Smooth muscle cell (in vitro differentiated cells): ENCODE measurements at regions not wholly inside any gene's neighbourhood (a gene's known extent, or its start where the extent isn't known, plus 50 kb on each side); places are given as distances from the start of the nearest gene placed in this dataset.
"Not testable (repeated sequence)": the region's sequence is repeated elsewhere in the genome, so short reads cannot be mapped to it uniquely, and the experiment has no call there.

Source experiments
- DNase-seq: peaks from one replicate; lab custom pipeline; 2025; ENCODE audit not compliant: unreplicated experiment; lab: John Stamatoyannopoulos, UW
- H2AFZ ChIP-seq: fragments of 200-600 bp; sonication (generic); 2 replicates; pipeline ENCODE4 v1.6.0; 2016; ENCODE audit warnings: antibody characterized with exemption, low read depth, mild to moderate bottlenecking
- H3F3A ChIP-seq: fragments of 200-600 bp; sonication (generic); 2 replicates; pipeline ENCODE4 v1.6.0; 2017; ENCODE audit warnings: antibody characterized with exemption, low read depth
- H3K27ac ChIP-seq: fragments of 200-600 bp; sonication (generic); 2 replicates; pipeline ENCODE4 v1.5.1; 2016; ENCODE audit warnings: low read depth, mild to moderate bottlenecking
- H3K27me3 ChIP-seq: fragments of 200-600 bp; sonication (generic); 2 replicates; pipeline ENCODE4 v1.6.1; 2016; ENCODE audit warnings: low read depth, mild to moderate bottlenecking
- H3K36me3 ChIP-seq: fragments of 200-600 bp; sonication (generic); 2 replicates; pipeline ENCODE4 v1.5.1; 2016; ENCODE audit warnings: low read depth
- H3K4me1 ChIP-seq: fragments of 200-600 bp; sonication (generic); 2 replicates; pipeline ENCODE4 v1.5.1; 2016; ENCODE audit warnings: low read depth
- H3K4me2 ChIP-seq: fragments of 200-600 bp; sonication (generic); 2 replicates; pipeline ENCODE4 v1.6.0; 2016; ENCODE audit warnings: mild to moderate bottlenecking
- H3K4me3 ChIP-seq: fragments of 200-600 bp; sonication (generic); 2 replicates; pipeline ENCODE4 v1.5.1; 2016; ENCODE audit warnings: mild to moderate bottlenecking
- H3K79me2 ChIP-seq: fragments of 200-600 bp; sonication (generic); 2 replicates; pipeline ENCODE4 v1.6.0; 2016; ENCODE audit warnings: low read depth, mild to moderate bottlenecking
- H3K9ac ChIP-seq: fragments of 200-600 bp; sonication (generic); 2 replicates; pipeline ENCODE4 v1.6.0; 2016; ENCODE audit warnings: low read depth
- H3K9me3 ChIP-seq: fragments of 200-600 bp; sonication (generic); replicated peaks from 2 replicates; pipeline ENCODE4 v1.5.1; 2016; ENCODE audit warnings: low read depth
- H4K20me1 ChIP-seq: fragments of 200-600 bp; sonication (generic); 2 replicates; pipeline ENCODE4 v1.6.0; 2016; ENCODE audit warnings: low read depth
- CTCF ChIP-seq: fragments of 200-600 bp; sonication (generic); IDR thresholded peaks from 2 replicates; pipeline ENCODE4 v1.5.1; 2017; ENCODE audit warnings: borderline replicate concordance, mild to moderate bottlenecking, antibody characterized with exemption; ENCODE audit not compliant: insufficient read depth, poor library complexity, severe bottlenecking
- WGBS: methylation state at CpG from one replicate; pipeline ENCODE4 v1.1.7; 2016; ENCODE audit warnings: low lambda C conversion rate; 5-methylcytosine and 5-hydroxymethylcytosine counted together

DNA sequence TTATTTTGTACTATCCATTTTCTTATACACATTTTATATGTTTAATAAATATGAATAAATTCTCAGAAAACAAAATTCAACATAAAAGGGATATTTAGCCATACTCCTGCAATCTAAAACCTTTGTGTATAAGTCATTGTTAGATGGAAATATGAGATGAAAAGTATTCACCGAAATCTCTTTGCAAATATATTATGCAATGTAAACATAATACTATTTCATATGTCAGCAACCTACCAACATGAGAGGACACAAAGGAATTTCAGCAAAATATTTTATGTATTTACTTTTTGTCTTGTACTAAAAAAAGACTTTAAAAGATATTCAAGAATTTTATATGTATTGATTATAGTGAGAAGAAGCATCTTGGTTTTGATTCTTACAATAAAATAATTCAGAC is 1623.4 kb downstream of the EFNA5 start:
- H3K4me2 ChIP-seq, result no peak overlapping the region
- no peaks in the 10 kb centered on the region for H3K27me3 ChIP-seq
- H4K20me1 ChIP-seq, result no peaks in the 10 kb centered on the region
- H3K9ac ChIP-seq, result no peak overlapping the region
- 93% methylated on average over 1 of the region's 1 CpG for WGBS
- no peak overlapping the region for H3K27ac ChIP-seq
- H3K9me3 ChIP-seq, result no peaks in the 10 kb centered on the region
- no peaks in the 10 kb centered on the region for H3K36me3 ChIP-seq
- no peaks in the 10 kb centered on the region for H3F3A ChIP-seq
- H3K4me1 ChIP-seq, result no peaks in the 10 kb centered on the region
- no peak overlapping the region for H2AFZ ChIP-seq
- no peak for TF ChIP-seq CTCF
- H3K4me3 ChIP-seq, result no peak overlapping the region
- no peak for DNase-seq
- no peaks in the 10 kb centered on the region for H3K79me2 ChIP-seq

DNA sequence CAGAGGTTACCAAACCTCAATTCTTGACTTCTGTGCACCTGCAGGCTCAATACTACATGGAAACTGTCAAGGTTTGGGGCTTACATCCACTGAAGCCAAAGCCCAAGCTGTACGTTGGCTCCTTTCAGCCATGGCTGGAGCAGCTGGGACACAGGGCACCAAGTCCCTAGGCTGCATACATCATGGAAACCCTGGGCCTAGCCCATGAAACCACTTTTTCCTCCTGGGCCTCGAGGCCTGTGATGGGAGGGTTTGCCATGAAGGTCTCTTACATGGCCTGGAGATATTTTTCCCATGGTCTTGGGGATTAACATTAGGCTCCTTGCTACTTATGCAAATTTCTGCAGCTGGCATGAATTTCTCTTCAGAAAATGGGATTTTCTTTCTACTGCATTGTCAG is 1638.7 kb downstream of the EFNA5 start:
- not testable (repeated sequence) for H2AFZ ChIP-seq, H3K4me1 ChIP-seq, H4K20me1 ChIP-seq, H3K27me3 ChIP-seq, H3K4me3 ChIP-seq, H3K4me2 ChIP-seq, H3K9me3 ChIP-seq, H3K9ac ChIP-seq, H3K36me3 ChIP-seq, DNase-seq, H3K79me2 ChIP-seq, H3F3A ChIP-seq, H3K27ac ChIP-seq
- WGBS, result 70% methylated on average over 2 of the region's 2 CpGs

- no peak overlapping the region for H2AFZ ChIP-seq
- no peak overlapping the region for H3K27ac ChIP-seq
- 67% methylated on average over 3 of the region's 3 CpGs for WGBS
- no peaks in the 10 kb centered on the region for H3K79me2 ChIP-seq
- no peak overlapping the region for H3K9ac ChIP-seq
- no peak for DNase-seq
- H3K36me3 ChIP-seq, result no peaks in the 10 kb centered on the region
- no peaks in the 10 kb centered on the region for H3K9me3 ChIP-seq
- H3K4me1 ChIP-seq, result no peaks in the 10 kb centered on the region
- no peaks in the 10 kb centered on the region for H3F3A ChIP-seq
- no peak overlapping the region for H3K4me3 ChIP-seq
- no peak overlapping the region for H3K4me2 ChIP-seq
- TF ChIP-seq CTCF, result no peak
- no peaks in the 10 kb centered on the region for H3K27me3 ChIP-seq
- H4K20me1 ChIP-seq, result no peaks in the 10 kb centered on the region
Observed at GRCh38 chr5:106028314-106028713, 1642.4 kb downstream of the EFNA5 start.

GRCh38 chr5:106020894-106021293 is 1649.8 kb downstream of the EFNA5 start:
- no peak overlapping the region for H3K27ac ChIP-seq

More at GRCh38 chr5:106020894-106021293, 1649.8 kb downstream of the EFNA5 start:
- Histone ChIP-seq H3K4me2 (no peak overlapping the region), H2AFZ (no peak overlapping the region), H4K20me1 (no peaks in the 10 kb centered on the region), H3F3A (no peaks in the 10 kb centered on the region), H3K4me1 (no peaks in the 10 kb centered on the region), H3K9ac (no peak overlapping the region), H3K4me3 (no peak overlapping the region), H3K9me3 (no peaks in the 10 kb centered on the region), H3K36me3 (no peaks in the 10 kb centered on the region), H3K27me3 (no peaks in the 10 kb centered on the region), H3K79me2 (no peaks in the 10 kb centered on the region)
- WGBS, result 48% methylated on average over 1 of the region's 1 CpG
- no peak for TF ChIP-seq CTCF
- no peak for DNase-seq
